PC-9 (cell line): ENCODE measurements at regions not wholly inside any gene's neighbourhood (a gene's known extent, or its start where the extent isn't known, plus 50 kb on each side); places are given as distances from the start of the nearest gene placed in this dataset.

Experiments
- BruUV-seq: library from RNA; stranded (reverse); fragments of 400-500 nt; replicated peaks from 2 replicates; lab custom pipeline; 2021; lab: Mats Ljungman, UMichigan
- CTCF ChIA-PET: fragments of 300-600 bp; sonication (Branson Sonifier 250); formaldehyde crosslinking; loops from one replicate; lab custom pipeline; 2022; ENCODE audit warnings: antibody characterized with exemption; lab: Charles Lee
- POLR2A ChIA-PET: fragments of 300-600 bp; sonication (Branson Sonifier 250); formaldehyde crosslinking; loops from one replicate; lab custom pipeline; 2022; ENCODE audit warnings: antibody characterized with exemption; ENCODE audit not compliant: unreplicated experiment; lab: Charles Lee
- DNase-seq, 2 experiments: peaks; one replicate each; pipeline versions ENCODE4 v3.0.0 to v3.0.0-alpha.2; 2015 to 2022; ENCODE audit warnings: mixed read lengths in 1 of 2
- H2AFZ ChIP-seq: fragments of 200-600 bp; sonication (generic); 2 replicates; pipeline ENCODE4 v1.8.1; 2017; ENCODE audit warnings: antibody characterized with exemption
- H3F3A ChIP-seq: fragments of 200-600 bp; sonication (generic); 2 replicates; pipeline ENCODE4 v1.8.1; 2017; ENCODE audit warnings: antibody characterized with exemption, mild to moderate bottlenecking, low read depth; ENCODE audit not compliant: insufficient read depth
- H3K27ac ChIP-seq: fragments of 200-600 bp; sonication (generic); 2 replicates; pipeline ENCODE4 v1.6.1; 2016; ENCODE audit warnings: mixed run types
- H3K27me3 ChIP-seq: fragments of 200-600 bp; sonication (generic); 2 replicates; pipeline ENCODE4 v1.6.1; 2016; ENCODE audit warnings: low read depth, mixed run types; ENCODE audit not compliant: insufficient read depth
- H3K36me3 ChIP-seq: fragments of 200-600 bp; sonication (generic); 2 replicates; pipeline ENCODE4 v1.6.1; 2016; ENCODE audit warnings: low read depth, mixed run types
- H3K4me1 ChIP-seq: fragments of 200-600 bp; sonication (generic); replicated peaks from 2 replicates; pipeline ENCODE4 v1.6.1; 2016; ENCODE audit warnings: mixed run types; ENCODE audit not compliant: insufficient read depth
- H3K4me2 ChIP-seq: fragments of 200-600 bp; sonication (generic); 2 replicates; pipeline ENCODE4 v1.6.1; 2017; ENCODE audit warnings: mixed run types
- H3K4me3 ChIP-seq: fragments of 200-600 bp; sonication (generic); 2 replicates; pipeline ENCODE4 v1.6.1; 2016; ENCODE audit warnings: mixed run types
- H3K79me2 ChIP-seq: fragments of 200-600 bp; sonication (generic); 2 replicates; pipeline ENCODE4 v1.6.1; 2017; ENCODE audit warnings: low read depth, mixed run types
- H3K9me2 ChIP-seq: fragments of 200-600 bp; sonication (generic); 2 replicates; pipeline ENCODE4 v1.8.1; 2017; ENCODE audit warnings: mild to moderate bottlenecking; ENCODE audit not compliant: insufficient read depth
- H3K9me3 ChIP-seq: fragments of 200-600 bp; sonication (generic); 2 replicates; pipeline ENCODE4 v1.8.1; 2016; ENCODE audit warnings: low read depth; ENCODE audit not compliant: insufficient read depth
- H4K20me1 ChIP-seq: fragments of 200-600 bp; sonication (generic); 2 replicates; pipeline ENCODE4 v1.8.1; 2017; ENCODE audit not compliant: insufficient read depth
- CTCF ChIP-seq: fragments of 200-600 bp; sonication (generic); conservative IDR thresholded peaks from 2 replicates; pipeline ENCODE4 v1.6.1; 2017; ENCODE audit warnings: mixed run types, antibody characterized with exemption, mild to moderate bottlenecking, moderate library complexity
- EZH2 ChIP-seq: fragments of 200-600 bp; sonication (generic); IDR thresholded peaks from 2 replicates; pipeline ENCODE4 v1.8.0; 2017; ENCODE audit warnings: antibody characterized with exemption, low read depth
- intact Hi-C: fragments of 100-400 bp; cut with micrococcal nuclease; formaldehyde crosslinking; loops from one replicate; pipeline ENCODE4 v1.10.0; 2022; ENCODE audit not compliant: unreplicated experiment

GRCh38 chr12:113537046-113537750 is 65.5 kb upstream of the LHX5 start:
- H3K27me3 ChIP-seq: peaks cover 26% of the 10 kb centered on the region; the same call in 1 of the 2 replicates
- no peak overlapping the region for H3K27ac ChIP-seq
- BruUV-seq: no TSS peak
- no peaks in the 10 kb centered on the region for H3K9me2 ChIP-seq
- H3F3A ChIP-seq: no peaks in the 10 kb centered on the region
- no peak overlapping the region for H2AFZ ChIP-seq
- no peak for TF ChIP-seq CTCF
- no peak for TF ChIP-seq EZH2
- no peaks in the 10 kb centered on the region for H3K4me1 ChIP-seq
- H4K20me1 ChIP-seq: no peaks in the 10 kb centered on the region
- DNase-seq: no peak
- H3K4me3 ChIP-seq: no peak overlapping the region
- ChIA-PET POLR2A (no interaction called here), CTCF (no interaction called here)
- no peaks in the 10 kb centered on the region for H3K79me2 ChIP-seq
- no peaks in the 10 kb centered on the region for H3K9me3 ChIP-seq
- no peak overlapping the region for H3K4me2 ChIP-seq
- H3K36me3 ChIP-seq: no peaks in the 10 kb centered on the region
- intact Hi-C loops: no loop called here

- H3F3A ChIP-seq: no peaks in the 10 kb centered on the region
- no peaks in the 10 kb centered on the region for H3K36me3 ChIP-seq
- H2AFZ ChIP-seq: no peak overlapping the region
- no peak overlapping the region for H3K4me3 ChIP-seq
- no peak overlapping the region for H3K27ac ChIP-seq
- H4K20me1 ChIP-seq: no peaks in the 10 kb centered on the region
- no TSS peak for BruUV-seq
- ChIA-PET CTCF (no interaction called here), POLR2A (no interaction called here)
- H3K9me2 ChIP-seq: no peaks in the 10 kb centered on the region
- no peaks in the 10 kb centered on the region for H3K79me2 ChIP-seq
- H3K27me3 ChIP-seq: peaks cover 13% of the 10 kb centered on the region; the same call in 1 of the 2 replicates
- H3K4me1 ChIP-seq: no peaks in the 10 kb centered on the region
- no peak overlapping the region for H3K4me2 ChIP-seq
- intact Hi-C loops: no loop called here
- DNase-seq: no peak
- TF ChIP-seq EZH2 (no peak), CTCF (no peak)
- H3K9me3 ChIP-seq: no peaks in the 10 kb centered on the region
These were observed 63.4 kb upstream of the LHX5 start for GRCh38 chr12:113535100-113535499.

GRCh38 chr12:113534555-113534954 is 62.9 kb upstream of the LHX5 start:
- H3F3A ChIP-seq: no peaks in the 10 kb centered on the region
- H3K27me3 ChIP-seq: peaks cover 13% of the 10 kb centered on the region; the same call in 1 of the 2 replicates
- DNase-seq: no peak
- intact Hi-C loops: no loop called here
- H3K4me3 ChIP-seq: no peak overlapping the region
- no peaks in the 10 kb centered on the region for H3K4me1 ChIP-seq
- no peak overlapping the region for H3K4me2 ChIP-seq
- ChIA-PET CTCF (no interaction called here), POLR2A (no interaction called here)
- no peak for TF ChIP-seq CTCF
- no peak for TF ChIP-seq EZH2
- H3K9me3 ChIP-seq: no peaks in the 10 kb centered on the region
- BruUV-seq: no TSS peak
- no peaks in the 10 kb centered on the region for H3K9me2 ChIP-seq
- no peak overlapping the region for H2AFZ ChIP-seq
- no peaks in the 10 kb centered on the region for H3K79me2 ChIP-seq
- no peaks in the 10 kb centered on the region for H3K36me3 ChIP-seq
- H3K27ac ChIP-seq: no peak overlapping the region
- H4K20me1 ChIP-seq: no peaks in the 10 kb centered on the region
